GM21786 (cell line): ENCODE measurements at regions not wholly inside any gene's neighbourhood (a gene's known extent, or its start where the extent isn't known, plus 50 kb on each side); places are given as distances from the start of the nearest gene placed in this dataset.

Experiments used
- ATAC-seq: cut with Tn5 transposase; IDR thresholded peaks from one replicate; pipeline ENCODE4 v1.9.1; 2021; ENCODE audit not compliant: unreplicated experiment

DNA sequence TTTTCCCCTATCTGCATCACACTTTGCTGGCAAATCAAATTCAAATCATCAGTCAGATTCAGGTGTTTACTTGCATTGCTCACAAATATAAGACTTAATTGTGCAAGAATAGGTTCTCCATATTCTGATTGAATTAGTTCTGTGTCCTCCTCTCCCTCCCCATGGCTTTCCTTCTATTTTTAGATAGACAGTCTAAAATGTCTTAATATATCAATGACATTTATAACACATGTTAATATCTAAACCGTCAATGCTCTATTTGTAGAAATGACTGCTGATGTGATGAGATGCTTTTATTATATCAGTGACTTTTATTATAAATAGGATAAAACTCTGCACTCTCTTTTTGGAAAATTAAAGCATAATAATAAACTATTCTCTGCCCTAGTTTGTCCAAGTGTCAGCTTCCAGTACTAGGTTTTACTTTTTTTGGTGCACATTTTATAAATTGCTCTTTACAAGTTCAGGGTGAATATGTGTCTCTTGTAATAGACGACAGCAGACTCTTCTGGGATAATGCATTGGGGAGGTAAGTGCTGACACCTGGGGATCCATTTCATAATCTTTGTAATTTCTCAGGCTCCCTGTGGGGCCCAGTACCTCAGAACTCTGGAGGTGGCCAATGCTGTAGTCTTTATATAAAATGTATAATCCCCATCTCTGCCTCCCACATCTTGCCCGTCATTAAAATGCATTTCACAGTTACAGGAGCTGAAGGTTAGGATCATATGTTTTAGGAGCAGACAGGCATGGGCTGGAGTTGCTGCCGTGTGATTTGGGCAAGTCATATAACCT lies 321.5 kb downstream of the BRINP1 start:
- ATAC-seq: no peak

- ATAC-seq: no peak
Measured at GRCh38 chr9:119050281-119050680, 319.0 kb downstream of the BRINP1 start.

- no peak for ATAC-seq
Measured at GRCh38 chr9:119052339-119053030, 316.8 kb downstream of the BRINP1 start.

GRCh38 chr9:119053070-119053469 lies 316.2 kb downstream of the BRINP1 start:
- ATAC-seq: no peak

DNA sequence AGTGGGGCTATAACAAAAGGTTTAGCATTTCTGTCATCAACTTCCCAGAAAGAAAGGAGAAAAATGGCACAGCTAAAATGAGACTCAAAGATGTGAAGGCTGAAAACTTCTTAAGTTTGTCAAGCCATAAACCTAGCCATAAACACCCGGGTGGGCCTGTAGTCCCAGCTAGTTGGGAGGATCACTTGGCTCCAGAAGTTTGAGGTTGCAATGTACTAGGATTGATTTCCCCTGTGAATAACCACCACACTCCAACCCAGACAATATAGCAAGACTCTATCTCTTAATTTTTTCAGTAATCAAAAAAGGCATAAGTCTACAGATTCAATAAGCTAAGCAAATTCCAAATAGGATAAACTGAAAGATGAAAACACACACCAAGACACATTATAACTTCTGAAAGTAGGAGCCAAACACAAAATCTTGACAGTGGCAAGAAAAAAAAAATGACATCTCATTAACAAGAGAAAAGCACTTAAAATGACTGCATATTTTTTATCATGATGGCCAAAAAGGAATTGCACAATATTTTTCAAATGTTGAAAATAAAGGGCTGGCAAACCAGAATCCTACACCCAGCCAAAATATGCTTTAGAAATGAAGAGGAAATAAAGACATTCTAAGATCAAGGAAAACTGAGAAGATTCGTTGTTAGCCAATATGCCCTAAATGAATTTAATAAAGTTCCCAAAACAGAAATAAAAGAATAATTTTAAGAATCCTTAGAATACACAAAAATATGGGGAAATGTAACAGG lies 308.4 kb downstream of the BRINP1 start:
- no peak for ATAC-seq

DNA sequence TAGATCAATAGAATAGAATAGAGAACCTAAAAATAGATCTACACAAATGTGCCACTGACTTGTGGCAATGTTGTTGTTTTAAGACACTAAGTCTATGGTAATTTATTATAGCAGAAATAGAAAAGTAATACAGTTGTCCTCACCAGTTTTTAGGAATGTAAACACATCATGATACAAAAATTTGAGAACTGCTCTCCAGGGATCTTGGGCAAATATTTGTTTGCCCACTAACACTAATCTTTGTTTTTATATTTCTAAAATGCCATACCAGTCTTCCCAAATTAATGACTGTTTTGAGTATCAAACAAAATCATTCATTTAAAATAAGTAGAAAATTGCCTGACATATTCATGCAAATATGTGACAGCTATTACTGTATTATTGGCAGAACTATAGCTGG lies 297.6 kb downstream of the BRINP1 start:
- ATAC-seq: no peak

- no peak for ATAC-seq
Measured at GRCh38 chr9:119074017-119074416, 295.2 kb downstream of the BRINP1 start.

DNA sequence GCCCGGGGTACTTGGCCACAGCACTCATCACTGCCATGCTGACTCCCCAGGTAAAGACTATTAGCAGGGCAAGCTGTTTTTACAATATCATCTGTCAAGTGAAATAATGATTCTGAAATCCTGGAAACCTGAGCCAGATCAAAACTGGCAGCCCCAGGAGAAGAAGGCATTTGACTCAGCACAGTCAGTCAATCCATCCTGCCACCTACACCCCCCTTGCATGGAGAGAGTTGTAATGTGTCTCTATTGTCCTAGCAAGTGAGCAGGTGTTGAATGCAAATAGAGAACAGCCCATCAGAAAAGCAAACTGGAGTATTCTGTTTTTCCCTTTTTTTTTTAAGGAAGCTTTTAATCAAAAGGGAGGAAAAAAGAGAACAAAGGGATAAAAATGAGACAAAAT lies 291.2 kb downstream of the BRINP1 start:
- ATAC-seq: no peak

GRCh38 chr9:119083673-119084072 lies 285.6 kb downstream of the BRINP1 start:
- no peak for ATAC-seq

DNA sequence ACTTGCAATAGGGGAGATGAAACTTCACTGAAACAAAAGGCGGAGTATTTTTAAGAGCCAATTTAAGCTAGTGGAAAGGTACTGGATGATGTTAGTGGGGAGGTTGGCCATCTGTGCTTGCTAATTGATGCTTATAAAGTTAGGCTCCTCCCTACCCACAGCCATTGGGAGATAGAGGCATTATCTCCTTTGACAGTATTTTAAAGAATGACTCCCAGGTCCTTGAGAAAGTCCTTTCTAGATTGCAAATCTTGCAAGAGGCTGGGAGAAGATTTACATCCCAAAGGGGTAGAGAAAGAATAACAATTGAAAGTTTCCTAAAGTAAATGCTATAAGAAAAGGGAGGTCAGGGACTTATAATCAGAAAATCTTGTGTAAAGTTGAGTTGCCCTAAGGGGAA lies 282.6 kb downstream of the BRINP1 start:
- ATAC-seq: no peak

DNA sequence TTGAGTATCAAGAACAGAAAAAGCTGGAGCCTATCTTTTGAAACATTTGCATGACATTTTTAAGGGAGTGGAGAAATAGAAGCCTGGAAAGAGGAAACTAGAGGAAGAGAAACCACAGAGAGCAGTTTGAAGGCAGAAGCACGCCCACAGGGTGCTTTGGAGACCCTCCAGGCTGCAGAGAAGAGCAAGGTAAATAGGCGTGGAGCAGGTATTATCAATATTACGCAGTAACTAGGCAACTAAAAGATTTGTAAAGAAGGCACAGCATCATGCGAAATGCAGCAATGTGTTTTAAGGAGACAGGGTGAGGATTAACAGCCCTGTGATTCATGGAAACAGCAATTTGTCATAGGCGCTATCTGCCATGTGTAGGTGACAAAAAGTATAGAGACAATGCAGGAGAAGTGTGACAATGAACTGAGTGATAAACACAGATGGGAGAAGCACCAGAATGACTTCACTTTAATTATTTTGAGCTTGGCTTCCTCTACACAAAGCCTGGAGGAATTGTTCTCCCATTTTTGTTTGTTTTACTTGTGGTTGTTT lies 281.2 kb downstream of the BRINP1 start:
- no peak for ATAC-seq

GRCh38 chr9:119091074-119091473 lies 278.2 kb downstream of the BRINP1 start:
- no peak for ATAC-seq

GRCh38 chr9:119092125-119092524 lies 277.1 kb downstream of the BRINP1 start:
- ATAC-seq: no peak

DNA sequence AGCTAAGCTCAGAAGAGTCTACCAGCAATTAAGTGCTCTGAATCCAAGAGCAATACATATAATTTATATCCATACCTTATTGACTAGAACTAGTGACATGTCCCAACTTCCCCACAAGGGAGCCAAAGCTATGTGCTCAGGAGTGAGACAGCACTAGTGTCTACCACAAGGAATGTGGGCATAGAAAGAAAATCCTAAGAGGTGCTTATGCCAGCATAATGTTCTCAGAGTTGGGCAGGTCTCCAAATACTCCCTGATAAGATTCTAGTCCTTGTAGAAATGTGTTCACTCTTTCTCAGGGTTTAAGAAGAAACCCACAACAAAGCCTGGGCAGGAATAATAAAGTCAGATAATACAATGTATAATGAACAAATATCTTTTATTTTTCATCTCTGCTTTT lies 275.1 kb downstream of the BRINP1 start:
- ATAC-seq: no peak

DNA sequence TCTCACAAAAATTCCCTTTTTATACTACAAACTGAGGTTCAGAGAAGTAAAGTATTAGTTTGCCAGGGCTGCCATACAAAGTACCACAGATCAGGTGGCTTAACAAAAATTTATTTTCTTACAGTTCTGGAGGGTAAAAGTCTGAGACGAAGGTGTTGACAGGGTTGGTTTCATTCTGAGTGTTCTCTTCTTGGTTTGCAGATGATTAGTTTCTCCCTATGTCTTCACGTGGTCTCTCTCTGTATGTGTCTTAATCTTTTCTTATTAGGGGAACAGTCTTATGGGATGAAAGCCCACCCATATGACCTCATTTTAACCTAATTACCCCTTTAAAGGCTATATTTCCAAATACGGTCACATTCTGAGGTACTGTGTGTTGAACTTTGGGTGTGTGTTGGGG lies 274.2 kb downstream of the BRINP1 start:
- ATAC-seq: no peak

DNA sequence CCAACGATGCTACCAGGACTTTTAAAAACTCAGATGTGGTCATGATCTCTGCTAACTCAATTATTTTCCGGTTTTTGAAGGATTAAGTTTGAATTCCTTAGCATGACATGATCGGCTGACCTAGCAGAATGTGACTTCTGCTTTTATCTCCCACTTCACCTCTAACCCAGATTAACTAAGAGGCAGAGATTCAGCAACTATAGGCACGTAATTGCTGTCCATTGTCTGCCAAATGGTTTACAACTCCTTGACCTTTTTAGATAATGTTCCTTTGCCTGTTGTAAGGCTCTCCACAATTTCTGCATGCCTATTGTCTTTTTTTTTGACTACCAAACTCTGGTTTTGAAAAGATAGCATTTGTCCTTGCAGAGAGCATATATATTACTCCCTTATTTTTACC lies 268.2 kb downstream of the BRINP1 start:
- ATAC-seq: no peak

GRCh38 chr9:119114681-119115080 lies 254.6 kb downstream of the BRINP1 start:
- no peak for ATAC-seq
